Breast epithelium (tissue), 4 donors: ENCODE measurements at regions not wholly inside any gene's neighbourhood (a gene's known extent, or its start where the extent isn't known, plus 50 kb on each side); places are given as distances from the start of the nearest gene placed in this dataset.

Source experiments
- DNase-seq, 2 donors: peaks; one replicate each; pipeline ENCODE4 v3.0.0-alpha.2; 2019; ENCODE audit warnings: low spot score in 2 of 2
- H3K27ac ChIP-seq, 2 donors: fragments of 200-600 bp; sonication (generic) in 1 of 2; one replicate each; pipeline ENCODE4 v1.5.1; 2016 to 2019; ENCODE audit warnings: mild to moderate bottlenecking in 1 of 2
- H3K27me3 ChIP-seq, 2 donors: fragments of 200-600 bp; sonication (generic) in 1 of 2; one replicate each; pipeline versions ENCODE4 v1.5.1 to v1.6.0; 2017 to 2019; ENCODE audit warnings: control low read depth in 1 of 2, mild to moderate bottlenecking in 1 of 2
- H3K36me3 ChIP-seq: fragments of 200-600 bp; one replicate; pipeline ENCODE4 v1.5.1; 2019
- H3K4me1 ChIP-seq, 2 donors: fragments of 200-600 bp; sonication (generic); one replicate each; pipeline ENCODE4 v1.5.1; 2016 to 2019; ENCODE audit warnings: control low read depth in 1 of 2
- H3K4me3 ChIP-seq, 3 donors: fragments of 200-600 bp; sonication (generic); 1 replicate in 2 of 3; 2 replicates in 1 of 3; pipeline ENCODE4 v1.5.1; 2016 to 2019; ENCODE audit warnings: mild to moderate bottlenecking in 3 of 3, moderate library complexity in 2 of 3
- H3K9me3 ChIP-seq, 2 donors: fragments of 200-600 bp; sonication (generic) in 1 of 2; one replicate each; pipeline ENCODE4 v1.5.1; 2016 to 2019; ENCODE audit warnings: control low read depth in 1 of 2
- POLR2A ChIP-seq: fragments of 450-650 bp; IDR thresholded peaks from one replicate; pipeline ENCODE4 v1.6.1; 2016; ENCODE audit warnings: antibody characterized with exemption, mild to moderate bottlenecking, moderate library complexity
- POLR2AphosphoS5 ChIP-seq, 3 donors: sonication (generic); formaldehyde crosslinking; IDR thresholded peaks; one replicate each; pipeline ENCODE4 v1.6.1; 2017; ENCODE audit warnings: antibody characterized with exemption in 3 of 3
- intact Hi-C: fragments of 100-400 bp; cut with DNase I; formaldehyde crosslinking; loops from one replicate; pipeline ENCODE4 v1.15.1; 2023; ENCODE audit warnings: low total_unique reads
- TF ChIP-seq, protein P1 (sequence below), 3 donors: fragments of 450-650 bp; IDR thresholded peaks; one replicate each; pipeline ENCODE4 v1.5.1; 2016 to 2017; ENCODE audit warnings: antibody characterized with exemption in 3 of 3, mild to moderate bottlenecking in 3 of 3, moderate library complexity in 3 of 3

- intact Hi-C loops: no loop called here
- TF ChIP-seq POLR2A (no peak), POLR2AphosphoS5 (IDR thresholded peaks at IDR 0.05) (no peak)
- TF ChIP-seq, protein P1, sequence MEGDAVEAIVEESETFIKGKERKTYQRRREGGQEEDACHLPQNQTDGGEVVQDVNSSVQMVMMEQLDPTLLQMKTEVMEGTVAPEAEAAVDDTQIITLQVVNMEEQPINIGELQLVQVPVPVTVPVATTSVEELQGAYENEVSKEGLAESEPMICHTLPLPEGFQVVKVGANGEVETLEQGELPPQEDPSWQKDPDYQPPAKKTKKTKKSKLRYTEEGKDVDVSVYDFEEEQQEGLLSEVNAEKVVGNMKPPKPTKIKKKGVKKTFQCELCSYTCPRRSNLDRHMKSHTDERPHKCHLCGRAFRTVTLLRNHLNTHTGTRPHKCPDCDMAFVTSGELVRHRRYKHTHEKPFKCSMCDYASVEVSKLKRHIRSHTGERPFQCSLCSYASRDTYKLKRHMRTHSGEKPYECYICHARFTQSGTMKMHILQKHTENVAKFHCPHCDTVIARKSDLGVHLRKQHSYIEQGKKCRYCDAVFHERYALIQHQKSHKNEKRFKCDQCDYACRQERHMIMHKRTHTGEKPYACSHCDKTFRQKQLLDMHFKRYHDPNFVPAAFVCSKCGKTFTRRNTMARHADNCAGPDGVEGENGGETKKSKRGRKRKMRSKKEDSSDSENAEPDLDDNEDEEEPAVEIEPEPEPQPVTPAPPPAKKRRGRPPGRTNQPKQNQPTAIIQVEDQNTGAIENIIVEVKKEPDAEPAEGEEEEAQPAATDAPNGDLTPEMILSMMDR (IDR thresholded peaks at IDR 0.05): no peak
- Histone ChIP-seq H3K4me3 (no peak overlapping the region), H3K27me3 (no peaks in the 10 kb centered on the region), H3K4me1 (no peaks in the 10 kb centered on the region), H3K9me3 (no peaks in the 10 kb centered on the region), H3K27ac (no peak overlapping the region), H3K36me3 (no peaks in the 10 kb centered on the region)
- no peak for DNase-seq
Measured at GRCh38 chr12:43169115-43169681, 382.8 kb downstream of the ADAMTS20 start.

- TF ChIP-seq POLR2AphosphoS5 (IDR thresholded peaks at IDR 0.05) (no peak), POLR2A (no peak)
- TF ChIP-seq, protein P1 (IDR thresholded peaks at IDR 0.05): no peak
- Histone ChIP-seq H3K27ac (no peak overlapping the region), H3K36me3 (no peaks in the 10 kb centered on the region), H3K4me3 (no peak overlapping the region), H3K27me3 (no peaks in the 10 kb centered on the region), H3K4me1 (no peaks in the 10 kb centered on the region), H3K9me3 (no peaks in the 10 kb centered on the region)
- intact Hi-C loops: loop anchor here (1.0 kb wide), 1 partner anchor 10 kb away; no protein-coding TSS in a partner anchor
- DNase-seq: no peak
Measured at GRCh38 chr12:43167691-43168090, 384.3 kb downstream of the ADAMTS20 start.

GRCh38 chr12:43165351-43165750 is 386.7 kb downstream of the ADAMTS20 start:
- no peaks in the 10 kb centered on the region for H3K4me1 ChIP-seq
- H3K4me3 ChIP-seq: no peak overlapping the region
- H3K27me3 ChIP-seq: no peaks in the 10 kb centered on the region
- no peaks in the 10 kb centered on the region for H3K36me3 ChIP-seq
- TF ChIP-seq POLR2A (no peak), POLR2AphosphoS5 (IDR thresholded peaks at IDR 0.05) (no peak)
- TF ChIP-seq, protein P1 (IDR thresholded peaks at IDR 0.05): no peak
- H3K27ac ChIP-seq: no peak overlapping the region
- no peaks in the 10 kb centered on the region for H3K9me3 ChIP-seq
- intact Hi-C loops: no loop called here
- DNase-seq: no peak

- Histone ChIP-seq H3K4me1 (no peaks in the 10 kb centered on the region), H3K9me3 (no peaks in the 10 kb centered on the region), H3K27me3 (no peaks in the 10 kb centered on the region), H3K36me3 (no peaks in the 10 kb centered on the region), H3K27ac (no peak overlapping the region), H3K4me3 (no peak overlapping the region)
- DNase-seq: no peak
- no peak for TF ChIP-seq POLR2A
- TF ChIP-seq, protein P1 (IDR thresholded peaks at IDR 0.05): no peak
- TF ChIP-seq POLR2AphosphoS5 (IDR thresholded peaks at IDR 0.05): no peak
- intact Hi-C loops: no loop called here
Measured at GRCh38 chr12:43162138-43162537, 389.9 kb downstream of the ADAMTS20 start.

DNA sequence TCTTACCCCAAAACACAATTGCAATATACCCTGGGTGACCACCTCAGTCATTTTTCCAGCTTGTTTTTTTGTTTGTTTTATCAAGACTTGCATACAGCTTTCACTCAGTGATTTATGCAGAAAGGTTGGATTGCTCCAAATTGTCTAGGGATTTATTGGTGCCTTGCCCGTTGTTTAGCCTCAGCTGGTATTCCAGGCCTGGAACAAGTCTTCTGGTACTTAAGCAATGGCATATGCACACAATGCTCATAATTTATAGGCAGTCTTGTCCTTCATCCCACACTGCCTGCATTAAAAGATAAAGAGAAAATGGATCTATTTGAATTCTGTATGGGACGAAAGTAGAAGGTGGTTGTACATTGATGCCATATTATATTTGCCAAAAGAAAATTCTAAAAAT is 392.5 kb downstream of the ADAMTS20 start:
- TF ChIP-seq, protein P1 (IDR thresholded peaks at IDR 0.05): no peak
- TF ChIP-seq POLR2A (no peak), POLR2AphosphoS5 (IDR thresholded peaks at IDR 0.05) (no peak)
- Histone ChIP-seq H3K27ac (no peak overlapping the region), H3K4me3 (no peak overlapping the region), H3K36me3 (no peaks in the 10 kb centered on the region), H3K27me3 (no peaks in the 10 kb centered on the region), H3K9me3 (no peaks in the 10 kb centered on the region), H3K4me1 (no peaks in the 10 kb centered on the region)
- intact Hi-C loops: no loop called here
- no peak for DNase-seq
